ENCODE measurements at regions not wholly inside any gene's neighbourhood (a gene's known extent, or its start where the extent isn't known, plus 50 kb on each side); places are given as distances from the start of the nearest gene placed in this dataset.

GRCh38 chrY:7746781-7747180 lies 835.2 kb upstream of the AMELY start:
- TF ChIP-seq CTCF (IDR thresholded peaks at IDR 0.05; ENCODE audit: low read depth, low read length) (no peak), EZH2phosphoT487 (IDR thresholded peaks at IDR 0.05; ENCODE audit: low read depth) (no peak)

Data from OCI-LY3 (cell line).